ENCODE measurements at regions not wholly inside any gene's neighbourhood (a gene's known extent, or its start where the extent isn't known, plus 50 kb on each side); places are given as distances from the start of the nearest gene placed in this dataset.

GRCh38 chr16:26643519-26643918 lies 423.2 kb upstream of the C16orf82 start:
- POLR2A ChIA-PET: no interaction called here
- BruUV-seq (replicated peaks): no TSS peak

GRCh38 chr16:26644912-26645543 lies 421.7 kb upstream of the C16orf82 start:
- Histone ChIP-seq H3K36me3 (replicated peaks in 1 of 2; ENCODE audit: control insufficient read depth in 1 of 2, insufficient read depth in 2 of 2, low read length in 2 of 2) (no peaks in the 10 kb centered on the region), H3K27me3 (ENCODE audit: control insufficient read depth in 1 of 2, insufficient read depth in 2 of 2, low read length in 2 of 2) (no peaks in the 10 kb centered on the region), H2AFZ (ENCODE audit: low read length) (no peak overlapping the region), H3K9me3 (ENCODE audit: low read length) (no peaks in the 10 kb centered on the region), H4K20me1 (ENCODE audit: insufficient read depth, low read length) (no peaks in the 10 kb centered on the region), H3K4me1 (ENCODE audit: insufficient read depth, low read length) (no peaks in the 10 kb centered on the region), H3K4me2 (ENCODE audit: low read depth, low read length) (no peak overlapping the region), H3K27ac (ENCODE audit: extremely low read length, insufficient read depth, low read length) (no peak overlapping the region), H3K9ac (ENCODE audit: insufficient read depth, low read depth, low read length) (no peak overlapping the region), H3K4me3 (replicated peaks in 1 of 3; ENCODE audit: insufficient read depth in 1 of 3, low read depth in 2 of 3, low read length in 3 of 3) (no peak overlapping the region), H3K79me2 (ENCODE audit: insufficient read depth, low read length) (no peaks in the 10 kb centered on the region)
- intact Hi-C loops (cut with micrococcal nuclease; ENCODE audit: unreplicated experiment): no loop called here
- in situ Hi-C loops (cut with HindIII; ENCODE audit: extremely low pct_ligation_motif_present, low pct_unique_long_range_greater_than_20kb): no loop called here
- 21% methylated on average over 11 of the region's 11 CpGs for WGBS (ENCODE audit: low lambda C conversion rate)
- TF ChIP-seq NCOA1 (CRISPR knock-in tag; IDR thresholded peaks at IDR 0.05) (no peak), MNT (IDR thresholded peaks at IDR 0.05) (peak; percentile 57)
- BruUV-seq (replicated peaks): no TSS peak
- DNase-seq (ENCODE audit: low spot score): no peak
- ATAC-seq: no peak
- ChIA-PET POLR2A (no interaction called here), CTCF (ENCODE audit: low intra/inter-chr PET ratio, low total read pairs) (interaction anchor here (2.1 kb wide), 1 partner anchor 806 kb away, joined by 5 read pairs; no protein-coding TSS in a partner anchor)
- FAIRE-seq: no peak

More at GRCh38 chr16:26643519-26643918, 423.2 kb upstream of the C16orf82 start:
- ATAC-seq: no peak
- DNase-seq (ENCODE audit: low spot score): no peak
- TF ChIP-seq ZKSCAN1 (IDR thresholded peaks at IDR 0.05; ENCODE audit: low read length): no peak
- no peak for TF ChIP-seq TAF15 (IDR thresholded peaks at IDR 0.05; ENCODE audit: low read depth, low read length, poor library complexity, severe bottlenecking)
- TF ChIP-seq HMGXB4 (CRISPR knock-in tag; IDR thresholded peaks at IDR 0.05; ENCODE audit: borderline replicate concordance in 1 of 2, low read depth in 1 of 2): no peak
- no peak for TF ChIP-seq HNRNPUL1 (IDR thresholded peaks at IDR 0.05; ENCODE audit: low read depth, low read length)
- Histone ChIP-seq H2AFZ (ENCODE audit: low read length) (no peak overlapping the region), H3K4me1 (ENCODE audit: insufficient read depth, low read length) (no peaks in the 10 kb centered on the region), H4K20me1 (ENCODE audit: insufficient read depth, low read length) (no peaks in the 10 kb centered on the region), H3K9ac (ENCODE audit: insufficient read depth, low read depth, low read length) (no peak overlapping the region), H3K4me3 (replicated peaks in 1 of 3; ENCODE audit: insufficient read depth in 1 of 3, low read depth in 2 of 3, low read length in 3 of 3) (no peak overlapping the region), H3K36me3 (replicated peaks in 1 of 2; ENCODE audit: control insufficient read depth in 1 of 2, insufficient read depth in 2 of 2, low read length in 2 of 2) (no peaks in the 10 kb centered on the region), H3K27ac (ENCODE audit: extremely low read length, insufficient read depth, low read length) (no peak overlapping the region), H3K4me2 (ENCODE audit: low read depth, low read length) (no peak overlapping the region), H3K79me2 (ENCODE audit: insufficient read depth, low read length) (no peaks in the 10 kb centered on the region), H3K27me3 (ENCODE audit: control insufficient read depth in 1 of 2, insufficient read depth in 2 of 2, low read length in 2 of 2) (no peaks in the 10 kb centered on the region), H3K9me3 (ENCODE audit: low read length) (no peaks in the 10 kb centered on the region)
- WGBS (ENCODE audit: low lambda C conversion rate): 0% methylated on average over 3 of the region's 3 CpGs
- CTCF ChIA-PET (ENCODE audit: low intra/inter-chr PET ratio, low total read pairs): no interaction called here
- in situ Hi-C loops (cut with HindIII; ENCODE audit: extremely low pct_ligation_motif_present, low pct_unique_long_range_greater_than_20kb): no loop called here
- FAIRE-seq: no peak
- intact Hi-C loops (cut with micrococcal nuclease; ENCODE audit: unreplicated experiment): no loop called here

Data from HepG2 (cell line).